Psoas muscle (tissue), 7 donors: ENCODE measurements at regions not wholly inside any gene's neighbourhood (a gene's known extent, or its start where the extent isn't known, plus 50 kb on each side); places are given as distances from the start of the nearest gene placed in this dataset.
"Not testable (repeated sequence)": the region's sequence is repeated elsewhere in the genome, so short reads cannot be mapped to it uniquely, and the experiment has no call there.

ENCODE experiments used
- ATAC-seq, 4 donors: fragments of 200-7000 bp; cut with Tn5 transposase; one replicate each; pipeline ENCODE4 v1.9.1; 2020; ENCODE audit warnings: moderate library complexity in 3 of 4, mild to moderate bottlenecking in 2 of 4
- DNase-seq, 2 donors: peaks; one replicate each; pipeline ENCODE4 v3.0.0-alpha.2; 2020
- H3K27ac ChIP-seq: fragments of 200-600 bp; one replicate; pipeline ENCODE4 v1.8.0; 2022
- H3K27me3 ChIP-seq, 3 donors: fragments of 200-600 bp in 1 of 3; one replicate each; pipeline versions ENCODE4 v1.6.1 to v1.8.0; 2013 to 2022; ENCODE audit warnings: low read length in 2 of 3, mild to moderate bottlenecking in 2 of 3, moderate library complexity in 1 of 3; ENCODE audit not compliant: insufficient read depth in 3 of 3
- H3K36me3 ChIP-seq, 2 donors: fragments of 200-600 bp in 1 of 2; one replicate each; pipeline versions ENCODE4 v1.6.1 to v1.8.0; 2013 to 2022; ENCODE audit warnings: low read depth in 1 of 2, mild to moderate bottlenecking in 1 of 2, moderate library complexity in 1 of 2; ENCODE audit not compliant: insufficient read depth in 1 of 2
- H3K4me1 ChIP-seq: fragments of 200-600 bp; one replicate; pipeline ENCODE4 v1.8.0; 2022
- H3K4me3 ChIP-seq: fragments of 200-600 bp; one replicate; pipeline ENCODE4 v1.8.0; 2022; ENCODE audit warnings: mild to moderate bottlenecking
- H3K9me3 ChIP-seq: fragments of 200-600 bp; one replicate; pipeline ENCODE4 v1.8.0; 2022
- CTCF ChIP-seq: fragments of 200-600 bp; IDR thresholded peaks from one replicate; pipeline ENCODE4 v1.8.0; 2022; ENCODE audit warnings: antibody characterized with exemption
- WGBS, 3 donors: extraction: QIAGEN DNeasy Blood & Tissue Kit; methylation state at CpG; one replicate each; pipeline versions ENCODE4 v1.1.6 to v1.1.7; 2013; 5-methylcytosine and 5-hydroxymethylcytosine counted together
- intact Hi-C, 2 donors: fragments of 100-400 bp; cut with DNase I; formaldehyde crosslinking; loops; one replicate each; pipeline versions ENCODE4 v1.11.0 to v1.14.2; 2022
- donor health status: healthy with polysubstance abuse.
- donor health status: DM: no; HTN: no; CAD: no; lungs with moderate emphysema.
- donor health status: Bipolar disorder and iron deficiency.
- donor health status: healthy.
- donor health status: DM: yes; HTN: yes; CAD: no.
- donor health status: DM: no; HTN: no; CAD: no.
- donor health status: DM: yes; HTN: yes; CAD: no.

- H3K4me1 ChIP-seq, result no peaks in the 10 kb centered on the region
- intact Hi-C loops, result no loop called here
- H3K9me3 ChIP-seq, result no peaks in the 10 kb centered on the region
- no peak for TF ChIP-seq CTCF
- H3K27me3 ChIP-seq, result no peaks in the 10 kb centered on the region
- DNase-seq, result no peak
- H3K4me3 ChIP-seq, result no peak overlapping the region
- no peak for ATAC-seq
- WGBS, 3 donors, result 40 to 45% (median 41%) methylated on average over 10 of the region's 10 CpGs
- H3K27ac ChIP-seq, result no peak overlapping the region
- H3K36me3 ChIP-seq, result no peaks in the 10 kb centered on the region
Observed at GRCh38 chr1:58190267-58190988, 356.1 kb downstream of the OMA1 start.

- Histone ChIP-seq H3K9me3 (no peaks in the 10 kb centered on the region), H3K4me1 (no peaks in the 10 kb centered on the region), H3K27ac (no peak overlapping the region), H3K36me3 (no peaks in the 10 kb centered on the region), H3K27me3 (no peaks in the 10 kb centered on the region), H3K4me3 (no peak overlapping the region)
- TF ChIP-seq CTCF, result no peak
- no peak for DNase-seq
- intact Hi-C loops, result no loop called here
- 90 to 96% (median 93%) methylated on average over 3 of the region's 3 CpGs for WGBS, 3 donors
- ATAC-seq, result no peak
Observed at GRCh38 chr1:58189453-58189852, 357.1 kb downstream of the OMA1 start.

GRCh38 chr1:58183286-58183685 lies 363.2 kb downstream of the OMA1 start:
- ATAC-seq, result no peak
- Histone ChIP-seq H3K4me3 (no peak overlapping the region), H3K27me3 (no peaks in the 10 kb centered on the region), H3K27ac (no peak overlapping the region), H3K4me1 (no peaks in the 10 kb centered on the region), H3K9me3 (no peaks in the 10 kb centered on the region), H3K36me3 (no peaks in the 10 kb centered on the region)
- WGBS, 3 donors, result 40 to 51% (median 49%) methylated on average over 2 of the region's 2 CpGs
- DNase-seq, result no peak
- intact Hi-C loops, result no loop called here
- TF ChIP-seq CTCF, result no peak

- DNase-seq, result no peak
- no peaks in the 10 kb centered on the region for H3K4me1 ChIP-seq
- ATAC-seq, result no peak
- WGBS, 3 donors, result 83 to 94% (median 86%) methylated on average over 2 of the region's 2 CpGs
- no peaks in the 10 kb centered on the region for H3K36me3 ChIP-seq
- no peak overlapping the region for H3K4me3 ChIP-seq
- no peak for TF ChIP-seq CTCF
- no peaks in the 10 kb centered on the region for H3K27me3 ChIP-seq
- no peak overlapping the region for H3K27ac ChIP-seq
- H3K9me3 ChIP-seq, result no peaks in the 10 kb centered on the region
- intact Hi-C loops, result no loop called here
Observed at GRCh38 chr1:58180537-58180936, 366.0 kb downstream of the OMA1 start.

- H3K4me3 ChIP-seq, H3K27ac ChIP-seq, H3K36me3 ChIP-seq, DNase-seq, H3K27me3 ChIP-seq, H3K4me1 ChIP-seq, H3K9me3 ChIP-seq, intact Hi-C loops, ATAC-seq: not testable (repeated sequence)
- 53 to 58% (median 57%) methylated on average over 3 of the region's 3 CpGs for WGBS, 3 donors
Observed at GRCh38 chr1:58169160-58169559, 377.4 kb downstream of the OMA1 start.

GRCh38 chr1:58167131-58167530 lies 379.4 kb downstream of the OMA1 start:
- H3K9me3 ChIP-seq, H3K36me3 ChIP-seq, DNase-seq, H3K27me3 ChIP-seq, H3K27ac ChIP-seq, intact Hi-C loops, ATAC-seq, H3K4me3 ChIP-seq, H3K4me1 ChIP-seq: not testable (repeated sequence)
- WGBS, 3 donors, result 93 to 100% (median 95%) methylated on average over 1 of the region's 1 CpG
